SU-DHL-6 (cell line): ENCODE measurements at regions not wholly inside any gene's neighbourhood (a gene's known extent, or its start where the extent isn't known, plus 50 kb on each side); places are given as distances from the start of the nearest gene placed in this dataset.

Experiments used
- H2AFZ ChIP-seq: fragments of 200-600 bp; sonication (generic); 2 replicates; pipeline ENCODE4 v1.6.1; 2014; ENCODE audit warnings: low read depth, mild to moderate bottlenecking, moderate library complexity, mixed read lengths, antibody characterized with exemption, low read length; ENCODE audit not compliant: severe bottlenecking
- H3F3A ChIP-seq: fragments of 200-600 bp; shearing (Covaris generic); 2 replicates; pipeline ENCODE4 v1.6.0; 2016; ENCODE audit warnings: antibody characterized with exemption, mild to moderate bottlenecking; ENCODE audit not compliant: insufficient read depth
- H3K27ac ChIP-seq: fragments of 200-600 bp; sonication (generic); 2 replicates; pipeline ENCODE4 v1.5.1; 2016; ENCODE audit warnings: low read depth, mild to moderate bottlenecking, low read length, moderate library complexity, mixed read lengths
- H3K27me3 ChIP-seq: fragments of 200-600 bp; sonication (generic), shearing (Covaris generic); 2 replicates; pipeline ENCODE4 v1.6.0; 2014; ENCODE audit warnings: mild to moderate bottlenecking, low read length
- H3K36me3 ChIP-seq: fragments of 200-600 bp; sonication (generic); 2 replicates; pipeline ENCODE4 v1.6.1; 2014; ENCODE audit warnings: mild to moderate bottlenecking, low read length, mixed read lengths
- H3K4me2 ChIP-seq: fragments of 300-600, 200-600 bp; shearing (Covaris generic), sonication (generic); 2 replicates; pipeline ENCODE4 v1.6.0; 2014; ENCODE audit warnings: low read length, low read depth, mild to moderate bottlenecking; ENCODE audit not compliant: poor library complexity, severe bottlenecking
- H3K4me3 ChIP-seq: fragments of 200-600 bp; sonication (generic); 2 replicates; pipeline ENCODE4 v1.5.1; 2014; ENCODE audit warnings: antibody characterized with exemption, low read length, mild to moderate bottlenecking, mixed read lengths; ENCODE audit not compliant: insufficient read depth, poor library complexity, severe bottlenecking
- H3K79me2 ChIP-seq: fragments of 200-600 bp; sonication (generic); 2 replicates; pipeline ENCODE4 v1.6.1; 2014; ENCODE audit warnings: mild to moderate bottlenecking, low read length, moderate library complexity; ENCODE audit not compliant: insufficient read depth
- H3K9ac ChIP-seq: fragments of 200-600 bp; sonication (generic); 2 replicates; pipeline ENCODE4 v1.7.0; 2014; ENCODE audit warnings: mild to moderate bottlenecking, low read length
- H3K9me2 ChIP-seq: fragments of 200-600 bp; sonication (generic); replicated peaks from 2 replicates; pipeline ENCODE4 v1.6.1; 2014; ENCODE audit warnings: low read length; ENCODE audit not compliant: insufficient read depth
- H3K9me3 ChIP-seq: fragments of 200-600 bp; sonication (generic); 2 replicates; pipeline ENCODE4 v1.6.1; 2014; ENCODE audit warnings: low read length, mixed read lengths; ENCODE audit not compliant: insufficient read depth
- H4K20me1 ChIP-seq: fragments of 200-600 bp; sonication (generic); 2 replicates; pipeline ENCODE4 v1.6.1; 2014; ENCODE audit warnings: low read depth, mild to moderate bottlenecking, antibody characterized with exemption, low read length, moderate library complexity, mixed read lengths
- EZH2phosphoT487 ChIP-seq: fragments of 200-600 bp; sonication (generic), shearing (Covaris generic); conservative IDR thresholded peaks from 2 replicates; pipeline ENCODE4 v1.6.1; 2018; ENCODE audit warnings: mild to moderate bottlenecking, antibody characterized with exemption, low read length, moderate library complexity, mixed read lengths
- TF ChIP-seq, protein P1 (sequence below): fragments of 200-600 bp; sonication (generic); IDR thresholded peaks from one replicate; pipeline ENCODE4 v1.5.1; 2017; ENCODE audit warnings: antibody characterized with exemption, mild to moderate bottlenecking, low read length, moderate library complexity; ENCODE audit not compliant: insufficient read depth, poor library complexity, severe bottlenecking

DNA sequence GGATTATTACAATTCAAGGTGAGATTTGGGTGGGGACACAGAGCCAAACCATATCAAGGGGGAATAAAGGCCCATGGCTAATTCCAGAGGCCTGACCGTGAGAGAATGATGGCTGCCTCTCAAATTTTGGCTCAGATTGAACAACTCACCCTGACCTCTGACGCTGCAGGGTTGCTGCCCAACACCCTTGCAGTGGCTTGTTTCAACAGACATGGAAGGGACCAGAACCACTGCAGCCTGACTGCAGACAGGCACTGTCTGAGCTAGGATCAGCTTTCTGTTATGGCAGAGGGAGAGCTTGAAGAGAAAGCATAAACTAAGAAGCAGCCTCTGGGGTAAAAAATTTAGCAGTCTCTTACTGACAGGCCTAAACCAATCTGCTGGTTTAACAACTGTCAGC, 90.2 kb upstream of the GADD45A start:
- Histone ChIP-seq H3K36me3 (no peaks in the 10 kb centered on the region), H3K27me3 (no peaks in the 10 kb centered on the region), H3K79me2 (no peaks in the 10 kb centered on the region), H3K9me3 (no peaks in the 10 kb centered on the region), H3K9me2 (no peaks in the 10 kb centered on the region), H2AFZ (no peak overlapping the region), H3K9ac (no peak overlapping the region), H3K4me3 (no peak overlapping the region), H3K4me2 (no peak overlapping the region), H3K27ac (no peak overlapping the region), H4K20me1 (no peaks in the 10 kb centered on the region), H3F3A (no peaks in the 10 kb centered on the region)
- TF ChIP-seq, protein P1, sequence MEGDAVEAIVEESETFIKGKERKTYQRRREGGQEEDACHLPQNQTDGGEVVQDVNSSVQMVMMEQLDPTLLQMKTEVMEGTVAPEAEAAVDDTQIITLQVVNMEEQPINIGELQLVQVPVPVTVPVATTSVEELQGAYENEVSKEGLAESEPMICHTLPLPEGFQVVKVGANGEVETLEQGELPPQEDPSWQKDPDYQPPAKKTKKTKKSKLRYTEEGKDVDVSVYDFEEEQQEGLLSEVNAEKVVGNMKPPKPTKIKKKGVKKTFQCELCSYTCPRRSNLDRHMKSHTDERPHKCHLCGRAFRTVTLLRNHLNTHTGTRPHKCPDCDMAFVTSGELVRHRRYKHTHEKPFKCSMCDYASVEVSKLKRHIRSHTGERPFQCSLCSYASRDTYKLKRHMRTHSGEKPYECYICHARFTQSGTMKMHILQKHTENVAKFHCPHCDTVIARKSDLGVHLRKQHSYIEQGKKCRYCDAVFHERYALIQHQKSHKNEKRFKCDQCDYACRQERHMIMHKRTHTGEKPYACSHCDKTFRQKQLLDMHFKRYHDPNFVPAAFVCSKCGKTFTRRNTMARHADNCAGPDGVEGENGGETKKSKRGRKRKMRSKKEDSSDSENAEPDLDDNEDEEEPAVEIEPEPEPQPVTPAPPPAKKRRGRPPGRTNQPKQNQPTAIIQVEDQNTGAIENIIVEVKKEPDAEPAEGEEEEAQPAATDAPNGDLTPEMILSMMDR: no peak
- no peak for TF ChIP-seq EZH2phosphoT487

DNA sequence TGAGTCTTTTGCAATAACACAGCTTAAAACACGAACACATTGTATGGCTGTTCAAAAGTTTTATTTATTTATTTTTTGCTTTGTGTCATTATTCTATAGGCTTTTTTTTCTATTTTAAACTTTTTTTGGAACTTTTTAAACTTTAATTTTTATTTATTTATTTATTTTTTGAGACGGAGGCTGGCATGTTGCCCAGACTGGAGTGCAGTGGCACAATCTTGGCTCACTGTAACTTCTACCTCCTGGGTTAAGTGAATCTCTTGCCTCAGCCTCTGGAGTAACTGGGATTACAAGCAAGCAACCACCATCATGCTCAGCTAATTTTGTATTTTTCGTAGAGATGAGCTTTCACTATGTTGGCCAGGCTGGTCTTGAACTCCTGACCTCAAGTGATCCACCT, 88.3 kb upstream of the GADD45A start:
- Histone ChIP-seq H4K20me1 (no peaks in the 10 kb centered on the region), H3K9me2 (no peaks in the 10 kb centered on the region), H3K36me3 (no peaks in the 10 kb centered on the region), H3K4me2 (no peak overlapping the region), H3K79me2 (no peaks in the 10 kb centered on the region), H2AFZ (no peak overlapping the region), H3K27me3 (no peaks in the 10 kb centered on the region), H3K9me3 (no peaks in the 10 kb centered on the region), H3K27ac (no peak overlapping the region), H3K9ac (no peak overlapping the region), H3F3A (no peaks in the 10 kb centered on the region), H3K4me3 (no peak overlapping the region)
- TF ChIP-seq, protein P1: no peak
- no peak for TF ChIP-seq EZH2phosphoT487

- no peaks in the 10 kb centered on the region for H3K36me3 ChIP-seq
- H3K27me3 ChIP-seq: no peaks in the 10 kb centered on the region
- H3F3A ChIP-seq: no peaks in the 10 kb centered on the region
- H3K9ac ChIP-seq: no peak overlapping the region
- no peaks in the 10 kb centered on the region for H3K9me2 ChIP-seq
- no peaks in the 10 kb centered on the region for H3K9me3 ChIP-seq
- H3K79me2 ChIP-seq: no peaks in the 10 kb centered on the region
- no peaks in the 10 kb centered on the region for H4K20me1 ChIP-seq
- no peak overlapping the region for H3K27ac ChIP-seq
- H2AFZ ChIP-seq: no peak overlapping the region
- H3K4me3 ChIP-seq: no peak overlapping the region
- TF ChIP-seq, protein P1: no peak
- no peak for TF ChIP-seq EZH2phosphoT487
- H3K4me2 ChIP-seq: no peak overlapping the region
These were observed 87.7 kb upstream of the GADD45A start for GRCh38 chr1:67597336-67597735.
